ENCODE measurements at regions not wholly inside any gene's neighbourhood (a gene's known extent, or its start where the extent isn't known, plus 50 kb on each side); places are given as distances from the start of the nearest gene placed in this dataset.

DNA sequence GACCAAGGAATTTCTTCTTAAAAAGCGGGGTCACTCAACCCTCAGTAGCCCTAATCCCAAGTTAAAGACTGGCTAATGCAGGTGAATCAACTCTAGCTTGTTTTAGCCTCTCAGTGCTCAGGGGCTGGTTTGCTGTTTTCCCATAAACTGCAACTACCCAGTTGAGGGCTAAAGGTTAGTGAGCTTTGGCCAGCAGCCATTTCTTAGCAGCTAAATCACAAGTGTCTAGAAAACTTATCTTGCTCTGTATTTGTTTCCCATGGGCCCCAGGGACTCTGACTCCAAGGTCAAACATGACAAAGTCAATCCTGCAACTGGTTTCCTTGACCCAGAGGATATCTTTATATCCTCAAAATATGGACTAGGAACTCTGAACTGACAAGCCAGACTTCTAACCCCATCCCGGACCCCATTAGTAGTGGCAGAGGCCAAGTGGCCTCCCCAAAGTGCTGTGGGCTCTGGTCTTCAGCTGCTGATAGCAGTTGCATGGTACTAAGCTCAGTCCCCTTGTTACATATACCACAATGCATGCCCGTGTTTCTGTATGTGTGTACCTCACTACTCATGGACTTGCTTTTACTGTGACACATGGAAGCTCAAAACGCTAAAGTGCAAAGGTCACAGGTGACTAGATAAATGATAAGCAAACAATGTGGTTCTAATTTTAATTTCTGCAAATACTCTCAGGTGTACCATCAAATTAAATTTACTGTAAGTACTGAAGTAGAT is 793.0 kb upstream of the IGFBP3 start:
- TF ChIP-seq FOXP2 (optimal IDR thresholded peaks at IDR 0.05; ENCODE audit: control extremely low read depth, extremely low read length, insufficient read depth) (no peak), POLR2AphosphoS5 (IDR thresholded peaks at IDR 0.05; ENCODE audit: borderline replicate concordance, low read depth, low read length) (no peak)

Measured in SK-N-MC (cell line).